ENCODE measurements at regions not wholly inside any gene's neighbourhood (a gene's known extent, or its start where the extent isn't known, plus 50 kb on each side); places are given as distances from the start of the nearest gene placed in this dataset.

DNA sequence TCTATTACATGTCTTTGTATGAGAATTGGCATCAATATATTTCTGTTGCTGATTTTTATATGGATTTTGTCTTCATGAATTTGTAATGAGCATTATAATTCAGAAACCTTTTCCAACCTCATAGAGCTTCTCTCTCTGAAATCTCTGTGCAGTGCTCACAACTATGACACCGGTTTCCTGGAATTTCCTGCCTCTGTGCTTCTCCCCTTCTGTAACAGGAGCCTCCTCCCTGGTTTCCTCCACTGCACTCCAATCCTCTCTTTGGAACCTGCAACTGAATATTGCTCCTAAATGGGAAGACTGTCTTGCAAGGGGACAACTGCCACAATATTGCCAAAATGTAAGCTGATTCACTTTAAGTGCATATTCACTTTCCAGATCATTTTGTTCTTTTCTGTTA lies 1147.9 kb downstream of the UQCRFS1 start:
- no peak overlapping the region for H2BK120ac ChIP-seq (ENCODE audit: low read depth, low read length, poor library complexity, severe bottlenecking)
- H4K20me1 ChIP-seq (ENCODE audit: control insufficient read depth, insufficient read depth, insufficient read length), result no peaks in the 10 kb centered on the region
- H2AFZ ChIP-seq (ENCODE audit: low read length), result no peak overlapping the region
- no peak overlapping the region for H3K4me2 ChIP-seq (ENCODE audit: insufficient read depth, insufficient read length, low read length)
- no peaks in the 10 kb centered on the region for H3K27me3 Mint-ChIP-seq (ENCODE audit: low read depth)
- no peak overlapping the region; a peak in 1 of 5 replicates for H3K4me3 Mint-ChIP-seq
- H3K9me3 Mint-ChIP-seq, result no peaks in the 10 kb centered on the region; a peak in 1 of 5 replicates
- no peak overlapping the region for H3K56ac ChIP-seq (ENCODE audit: insufficient read length, low read depth, low read length)
- H2BK5ac ChIP-seq (ENCODE audit: insufficient read length, low read length), result no peak overlapping the region
- H3K27ac Mint-ChIP-seq, result no peak overlapping the region
- H3K4me1 ChIP-seq (ENCODE audit: insufficient read depth, low read length), result 0 out of 2 replicates have a peak, but pooled peaks cover 2% of the 10 kb centered on the region
- H3K23me2 ChIP-seq (ENCODE audit: insufficient read length, low read depth, low read length, poor library complexity, severe bottlenecking), result no peaks in the 10 kb centered on the region
- no peaks in the 10 kb centered on the region for H3K27me3 ChIP-seq (ENCODE audit: insufficient read depth, low read length)
- TF ChIP-seq CTCF (conservative IDR thresholded peaks at IDR 0.05), result no peak
- H2BK15ac ChIP-seq (ENCODE audit: low read depth, low read length), result no peak overlapping the region
- no peak overlapping the region for H2AK5ac ChIP-seq (ENCODE audit: insufficient read length, low read length)
- H3K23ac ChIP-seq (ENCODE audit: insufficient read length, low read depth, low read length), result no peak overlapping the region
- no peak overlapping the region for H4K8ac ChIP-seq (replicated peaks; ENCODE audit: insufficient read length, low read depth, low read length)
- no peak overlapping the region for H4K91ac ChIP-seq (ENCODE audit: insufficient read length, low read depth, low read length)
- no peaks in the 10 kb centered on the region for H3K36me3 Mint-ChIP-seq (ENCODE audit: insufficient read depth in 1 of 3, low read depth in 3 of 3)
- H3K18ac ChIP-seq (ENCODE audit: insufficient read length, low read depth, low read length), result no peak overlapping the region
- H3K4ac ChIP-seq (ENCODE audit: low read depth, low read length), result no peak overlapping the region
- no peak overlapping the region for H2BK20ac ChIP-seq (ENCODE audit: low read depth, low read length, poor library complexity, severe bottlenecking)
- H3K79me2 ChIP-seq (ENCODE audit: insufficient read depth, low read length), result no peaks in the 10 kb centered on the region
- no peak overlapping the region for H3K27ac ChIP-seq (ENCODE audit: insufficient read length, low read depth, low read length)
- H3K14ac ChIP-seq (ENCODE audit: insufficient read depth, low read length), result no peak overlapping the region
- peaks cover 0 to 3% of the 10 kb centered on the region in 2 experiments; a peak in 2 of 4 replicates for H3K4me1 Mint-ChIP-seq
- no peak overlapping the region for H3T11ph ChIP-seq (ENCODE audit: low read length)
- no peaks in the 10 kb centered on the region for H3K79me1 ChIP-seq (ENCODE audit: insufficient read depth, low read depth, low read length, poor library complexity, severe bottlenecking)
- no peak overlapping the region for H2BK12ac ChIP-seq (ENCODE audit: insufficient read length, low read depth, low read length)
- no peak for DNase-seq
- no peaks in the 10 kb centered on the region for H3K9me3 ChIP-seq (ENCODE audit: control insufficient read depth, low read depth, low read length)
- no CpG with 5 or more reads among the region's 1 CpG for WGBS (ENCODE audit: extremely low coverage, insufficient read length, low lambda C conversion rate)
- no peak overlapping the region for H4K5ac ChIP-seq (ENCODE audit: insufficient read length, low read depth, low read length)
- H3K9ac ChIP-seq (ENCODE audit: extremely low read depth, insufficient read length, low read length), result no peak overlapping the region
